Testis (tissue), 2 donors: ENCODE measurements at regions not wholly inside any gene's neighbourhood (a gene's known extent, or its start where the extent isn't known, plus 50 kb on each side); places are given as distances from the start of the nearest gene placed in this dataset.

Experiments
- DNase-seq: peaks from one replicate; pipeline ENCODE4 v3.0.0-alpha.2; 2019
- H3K27ac ChIP-seq, 2 donors: fragments of 200-600 bp; sonication (generic); one replicate each; pipeline ENCODE4 v1.5.1; 2019
- H3K27me3 ChIP-seq: fragments of 200-600 bp; sonication (generic); one replicate; pipeline ENCODE4 v1.5.1; 2019
- H3K36me3 ChIP-seq: fragments of 200-600 bp; sonication (generic); one replicate; pipeline ENCODE4 v1.5.1; 2017; ENCODE audit warnings: low read depth; ENCODE audit errors: missing control alignments
- H3K4me1 ChIP-seq: fragments of 200-600 bp; sonication (generic); one replicate; pipeline ENCODE4 v1.5.1; 2019
- H3K4me3 ChIP-seq, 2 donors: fragments of 200-600 bp; sonication (generic); one replicate each; pipeline ENCODE4 v1.5.1; 2017 to 2019
- H3K9me3 ChIP-seq: fragments of 200-600 bp; sonication (generic); one replicate; pipeline ENCODE4 v1.5.1; 2017
- CTCF ChIP-seq, 3 experiments: fragments of 450-650 bp in 2 of 3; fragments of 200-600 bp in 1 of 3; sonication (generic) in 1 of 3; IDR thresholded peaks; one replicate each; pipeline ENCODE4 v1.5.1; 2016 to 2019; ENCODE audit warnings: antibody characterized with exemption in 3 of 3, mild to moderate bottlenecking in 2 of 3, moderate library complexity in 1 of 3
- POLR2A ChIP-seq: fragments of 450-650 bp; IDR thresholded peaks from one replicate; pipeline ENCODE4 v1.6.1; 2017; ENCODE audit warnings: antibody characterized with exemption, mild to moderate bottlenecking, moderate library complexity
- WGBS, 2 donors: methylation state at CpG; one replicate each; pipeline ENCODE4 v1.1.5; 2018; 5-methylcytosine and 5-hydroxymethylcytosine counted together
- intact Hi-C: fragments of 100-400 bp; cut with DNase I; formaldehyde crosslinking; loops from one replicate; pipeline ENCODE4 v1.15.1; 2023; ENCODE audit warnings: low total_unique reads

- intact Hi-C loops = no loop called here
- no peaks in the 10 kb centered on the region for H3K27me3 ChIP-seq
- no peak for DNase-seq
- 67 to 77% methylated on average over 6 of the region's 6 CpGs for WGBS, 2 donors
- no peaks in the 10 kb centered on the region for H3K4me1 ChIP-seq
- H3K36me3 ChIP-seq = no peaks in the 10 kb centered on the region
- no peak for TF ChIP-seq POLR2A
- TF ChIP-seq CTCF (IDR thresholded peaks at IDR 0.05) = no peak
- H3K27ac ChIP-seq = no peak overlapping the region
- no peak overlapping the region for H3K4me3 ChIP-seq
- no peaks in the 10 kb centered on the region for H3K9me3 ChIP-seq
Observed at GRCh38 chr6:155543166-155543847, 87.7 kb upstream of the NOX3 start.

- Histone ChIP-seq H3K36me3 (no peaks in the 10 kb centered on the region), H3K27me3 (no peaks in the 10 kb centered on the region), H3K27ac (no peak overlapping the region), H3K4me1 (no peaks in the 10 kb centered on the region), H3K4me3 (no peak overlapping the region), H3K9me3 (no peaks in the 10 kb centered on the region)
- WGBS, 2 donors = 81% methylated on average over 4 of the region's 4 CpGs
- DNase-seq = no peak
- intact Hi-C loops = no loop called here
- TF ChIP-seq POLR2A = no peak
- no peak for TF ChIP-seq CTCF (IDR thresholded peaks at IDR 0.05)
Observed at GRCh38 chr6:155542036-155542435, 86.4 kb upstream of the NOX3 start.

- Histone ChIP-seq H3K27ac (no peak overlapping the region), H3K27me3 (no peaks in the 10 kb centered on the region), H3K4me1 (no peaks in the 10 kb centered on the region), H3K4me3 (no peak overlapping the region), H3K36me3 (no peaks in the 10 kb centered on the region), H3K9me3 (no peaks in the 10 kb centered on the region)
- intact Hi-C loops = no loop called here
- DNase-seq = no peak
- 81 to 91% methylated on average over 3 of the region's 3 CpGs for WGBS, 2 donors
- no peak for TF ChIP-seq POLR2A
- no peak for TF ChIP-seq CTCF (IDR thresholded peaks at IDR 0.05)
Observed at GRCh38 chr6:155538708-155539390, 83.2 kb upstream of the NOX3 start.

GRCh38 chr6:155534678-155535077 is 79.0 kb upstream of the NOX3 start:
- H3K4me3 ChIP-seq = no peak overlapping the region
- no peak overlapping the region for H3K27ac ChIP-seq
- TF ChIP-seq POLR2A (no peak), CTCF (IDR thresholded peaks at IDR 0.05) (no peak)
- H3K36me3 ChIP-seq = no peaks in the 10 kb centered on the region
- intact Hi-C loops = no loop called here
- no peaks in the 10 kb centered on the region for H3K4me1 ChIP-seq
- 81 to 82% methylated on average over 2 of the region's 2 CpGs for WGBS, 2 donors
- no peak for DNase-seq
- no peaks in the 10 kb centered on the region for H3K27me3 ChIP-seq
- H3K9me3 ChIP-seq = no peaks in the 10 kb centered on the region
